Cardiac muscle cell (in vitro differentiated cells and primary cell): ENCODE measurements at regions not wholly inside any gene's neighbourhood (a gene's known extent, or its start where the extent isn't known, plus 50 kb on each side); places are given as distances from the start of the nearest gene placed in this dataset.

ENCODE experiments used
- DNase-seq, 2 donors: peaks; one replicate each; pipeline versions ENCODE4 v3.0.0 to v3.0.0-alpha.2; 2010 to 2017; ENCODE audit warnings: low read depth in 1 of 2, low spot score in 1 of 2
- H3K27ac ChIP-seq: fragments of 200-600 bp; sonication (generic); 2 replicates; pipeline ENCODE4 v1.5.1; 2016
- H3K27me3 ChIP-seq: fragments of 200-600 bp; sonication (generic); 2 replicates; pipeline ENCODE4 v1.6.0; 2016; ENCODE audit warnings: control low read depth
- H3K36me3 ChIP-seq: fragments of 200-600 bp; sonication (generic); 2 replicates; pipeline ENCODE4 v1.5.1; 2016; ENCODE audit warnings: control low read depth
- H3K4me1 ChIP-seq: fragments of 200-600 bp; sonication (generic); 2 replicates; pipeline ENCODE4 v1.8.1; 2017; ENCODE audit warnings: low read depth, mild to moderate bottlenecking, mixed run types
- H3K4me3 ChIP-seq: fragments of 200-600 bp; sonication (generic); 2 replicates; pipeline ENCODE4 v1.5.1; 2016; ENCODE audit warnings: mild to moderate bottlenecking
- H3K9me3 ChIP-seq: fragments of 200-600 bp; sonication (generic); 2 replicates; pipeline ENCODE4 v1.5.1; 2017; ENCODE audit warnings: low read depth, mild to moderate bottlenecking, control low read depth
- CTCF ChIP-seq: IDR thresholded peaks from 2 replicates; pipeline ENCODE4 v1.5.1; 2012; ENCODE audit warnings: low read depth, mild to moderate bottlenecking, low read length

- DNase-seq: no peak
- Histone ChIP-seq H3K9me3 (no peaks in the 10 kb centered on the region), H3K4me3 (no peak overlapping the region), H3K36me3 (no peaks in the 10 kb centered on the region), H3K27me3 (peaks cover 54% of the 10 kb centered on the region), H3K4me1 (peaks cover 4% of the 10 kb centered on the region), H3K27ac (no peak overlapping the region)
- no peak for TF ChIP-seq CTCF
Measured at GRCh38 chr6:133759524-133759923, 129.4 kb upstream of the TCF21 start.

- no peaks in the 10 kb centered on the region for H3K4me1 ChIP-seq
- H3K36me3 ChIP-seq: no peaks in the 10 kb centered on the region
- H3K27ac ChIP-seq: no peak overlapping the region
- DNase-seq: peak in 1 of 2 donors; percentile 18
- TF ChIP-seq CTCF: no peak
- no peaks in the 10 kb centered on the region for H3K9me3 ChIP-seq
- H3K27me3 ChIP-seq: peaks cover 67% of the 10 kb centered on the region
- H3K4me3 ChIP-seq: no peak overlapping the region
Measured at GRCh38 chr6:133761706-133762105, 127.2 kb upstream of the TCF21 start.

GRCh38 chr6:133764008-133764753 lies 124.7 kb upstream of the TCF21 start:
- Histone ChIP-seq H3K27me3 (peaks cover 62% of the 10 kb centered on the region), H3K4me3 (no peak overlapping the region), H3K36me3 (no peaks in the 10 kb centered on the region), H3K9me3 (no peaks in the 10 kb centered on the region), H3K4me1 (no peaks in the 10 kb centered on the region), H3K27ac (no peak overlapping the region)
- TF ChIP-seq CTCF: no peak
- DNase-seq: peak in 1 of 2 donors; percentile 81

GRCh38 chr6:133764754-133765208 lies 124.1 kb upstream of the TCF21 start:
- DNase-seq: no peak
- Histone ChIP-seq H3K27ac (no peak overlapping the region), H3K36me3 (no peaks in the 10 kb centered on the region), H3K4me3 (no peak overlapping the region), H3K27me3 (peaks cover 62% of the 10 kb centered on the region), H3K9me3 (no peaks in the 10 kb centered on the region), H3K4me1 (no peaks in the 10 kb centered on the region)
- no peak for TF ChIP-seq CTCF

GRCh38 chr6:133767357-133767970 lies 121.4 kb upstream of the TCF21 start:
- Histone ChIP-seq H3K4me3 (no peak overlapping the region), H3K4me1 (no peaks in the 10 kb centered on the region), H3K9me3 (no peaks in the 10 kb centered on the region), H3K36me3 (no peaks in the 10 kb centered on the region), H3K27ac (no peak overlapping the region), H3K27me3 (peaks cover 58% of the 10 kb centered on the region)
- TF ChIP-seq CTCF: no peak
- no peak for DNase-seq
